Suppressor macrophage treated with lipopolysaccharide for 1 hour (primary cell): ENCODE measurements at regions not wholly inside any gene's neighbourhood (a gene's known extent, or its start where the extent isn't known, plus 50 kb on each side); places are given as distances from the start of the nearest gene placed in this dataset.
"Not testable (repeated sequence)": the region's sequence is repeated elsewhere in the genome, so short reads cannot be mapped to it uniquely, and the experiment has no call there.

ENCODE experiments used
- DNase-seq, 3 donors: peaks; one replicate each; pipeline ENCODE4 v3.0.0-alpha.2; 2020 to 2022

- DNase-seq, result no peak
These were observed 50.6 kb upstream of the C1QTNF9B start for GRCh38 chr13:23947893-23948292.

GRCh38 chr13:23949200-23949599 is 51.9 kb upstream of the C1QTNF9B start:
- no peak for DNase-seq

- no peak for DNase-seq
These were observed 52.4 kb upstream of the C1QTNF9B start for GRCh38 chr13:23949736-23950135.

- DNase-seq, result no peak
These were observed 53.6 kb upstream of the C1QTNF9B start for GRCh38 chr13:23950736-23951510.

- DNase-seq, result no peak
These were observed 55.5 kb upstream of the C1QTNF9B start for GRCh38 chr13:23952796-23953195.

GRCh38 chr13:23953860-23954512 is 56.7 kb upstream of the C1QTNF9B start:
- no peak for DNase-seq

- DNase-seq, result no peak
These were observed 57.8 kb upstream of the C1QTNF9B start for GRCh38 chr13:23955064-23955463.

- DNase-seq, result no peak
These were observed 58.8 kb upstream of the C1QTNF9B start for GRCh38 chr13:23956106-23956505.

GRCh38 chr13:23957981-23958380 is 60.7 kb upstream of the C1QTNF9B start:
- no peak for DNase-seq

- DNase-seq, result no peak
These were observed 62.0 kb upstream of the C1QTNF9B start for GRCh38 chr13:23959231-23959862.

GRCh38 chr13:23960566-23961156 is 63.4 kb upstream of the C1QTNF9B start:
- peak; percentile 31 to 44 (median 38) for DNase-seq

- no peak for DNase-seq
These were observed 66.1 kb upstream of the C1QTNF9B start for GRCh38 chr13:23963184-23963931.

- DNase-seq, result peak in 1 of 3 donors; percentile 4
These were observed 66.6 kb upstream of the C1QTNF9B start for GRCh38 chr13:23963947-23964346.

GRCh38 chr13:23965346-23965745 is 68.0 kb upstream of the C1QTNF9B start:
- DNase-seq, result no peak

- no peak for DNase-seq
These were observed 69.0 kb upstream of the C1QTNF9B start for GRCh38 chr13:23966221-23966690.

GRCh38 chr13:23966691-23967615 is 69.7 kb upstream of the C1QTNF9B start:
- peak in 2 of 3 donors; percentile 5 to 18 for DNase-seq

- not testable (repeated sequence) for DNase-seq
These were observed 70.5 kb upstream of the C1QTNF9B start for GRCh38 chr13:23967792-23968191.

GRCh38 chr13:23969647-23970046 is 72.3 kb upstream of the C1QTNF9B start:
- no peak for DNase-seq

GRCh38 chr13:23979361-23980159 is 82.3 kb upstream of the C1QTNF9B start:
- peak; percentile 69 to 75 (median 70) for DNase-seq

GRCh38 chr13:23980160-23980551 is 82.9 kb upstream of the C1QTNF9B start:
- peak; percentile 77 to 89 (median 79) for DNase-seq

GRCh38 chr13:23983671-23984070 is 86.4 kb upstream of the C1QTNF9B start:
- no peak for DNase-seq
